GM19372 (cell line): ENCODE measurements at regions not wholly inside any gene's neighbourhood (a gene's known extent, or its start where the extent isn't known, plus 50 kb on each side); places are given as distances from the start of the nearest gene placed in this dataset.

Experiments used
- ATAC-seq: cut with Tn5 transposase; IDR thresholded peaks from one replicate; pipeline ENCODE4 v1.9.1; 2021; ENCODE audit warnings: mild to moderate bottlenecking, low read depth, moderate library complexity; ENCODE audit not compliant: unreplicated experiment

DNA sequence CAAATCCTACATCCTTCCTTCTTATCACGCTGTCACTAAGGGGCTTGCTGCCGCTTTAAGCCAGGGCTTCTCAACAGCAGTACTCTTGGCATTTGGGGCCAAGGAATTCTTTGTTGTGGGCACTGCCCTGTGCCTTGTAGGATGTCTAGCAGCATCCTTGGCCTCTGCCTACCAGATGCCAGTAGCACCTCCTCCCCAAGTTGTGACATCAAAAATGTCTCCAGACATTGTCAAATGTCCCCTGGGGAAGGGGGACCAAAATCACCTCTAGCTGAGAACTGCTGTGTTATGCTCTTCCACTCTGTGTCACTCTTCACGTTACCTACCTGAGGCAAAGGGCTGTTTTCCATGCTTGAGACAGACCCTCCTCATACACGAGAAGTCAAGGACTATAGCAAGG lies 400.3 kb upstream of the POU3F1 start:
- ATAC-seq, result no peak

DNA sequence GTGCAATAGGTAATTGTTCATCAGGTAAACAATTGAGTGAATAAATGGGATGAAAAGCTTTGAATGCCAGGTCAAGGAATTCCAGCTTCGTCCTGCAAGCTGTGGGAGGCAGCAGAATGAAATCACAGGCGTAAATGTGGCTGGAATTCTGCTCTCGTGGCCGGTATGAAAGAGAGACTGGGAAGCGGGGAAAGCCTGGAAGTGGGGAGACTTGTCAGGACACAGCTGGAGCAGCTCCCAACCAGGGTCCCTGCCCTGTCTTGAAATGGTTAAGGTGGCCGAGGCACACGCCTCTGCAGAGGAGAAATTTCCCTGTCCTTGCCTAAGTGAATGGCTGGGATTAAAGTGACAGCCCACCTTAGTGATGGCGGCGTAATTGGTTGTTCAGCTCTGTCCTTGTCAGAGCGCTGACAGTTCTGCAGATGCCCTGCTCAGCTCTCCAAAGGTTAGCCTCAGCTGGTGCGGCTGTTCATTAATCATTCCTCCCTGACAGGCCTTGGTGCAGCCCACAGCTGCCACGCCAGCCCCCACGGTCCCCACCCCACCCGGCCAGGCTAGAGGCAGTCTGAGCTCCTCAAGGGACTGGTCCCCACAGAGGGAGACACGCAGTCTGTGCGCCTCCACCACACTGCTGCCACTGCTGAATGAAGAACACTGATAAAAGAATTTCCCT lies 398.3 kb upstream of the POU3F1 start:
- ATAC-seq, result no peak

DNA sequence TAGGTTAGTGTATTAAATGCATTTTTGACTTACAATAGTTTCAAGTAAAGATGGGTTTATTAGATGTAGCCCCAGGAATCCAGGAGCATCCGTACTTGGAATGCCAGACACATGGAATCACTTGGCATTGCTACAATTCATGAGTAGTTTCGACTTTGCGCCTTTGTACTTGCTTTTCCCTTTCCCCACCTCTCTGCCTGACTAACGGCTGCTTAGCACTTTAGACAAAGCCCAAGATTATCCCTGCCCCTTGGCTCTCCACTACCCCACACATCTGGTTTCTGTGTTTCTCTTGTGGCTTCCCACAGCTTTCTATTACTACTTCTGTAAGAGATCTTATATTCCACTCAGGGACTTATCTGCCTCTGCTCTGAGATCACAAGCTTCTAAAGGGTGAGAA lies 397.7 kb upstream of the POU3F1 start:
- ATAC-seq, result no peak

DNA sequence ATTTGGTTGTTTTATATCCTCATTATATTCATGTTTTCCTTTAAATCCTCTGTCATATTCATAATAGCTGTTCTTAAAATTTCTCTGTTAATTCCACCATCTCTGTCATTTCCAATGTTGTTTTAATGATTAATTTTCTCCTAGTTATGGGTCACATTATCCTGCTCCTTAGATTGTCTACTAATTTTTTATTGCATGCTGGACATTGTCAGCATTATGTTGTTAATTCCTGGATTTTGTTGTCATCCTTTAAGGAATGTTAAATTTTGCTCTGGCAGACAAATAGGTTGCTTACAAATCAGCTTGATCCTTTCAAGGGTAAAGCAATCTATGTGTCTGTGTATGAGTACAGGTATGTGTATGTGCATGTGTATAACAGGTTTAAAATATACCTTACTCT lies 393.8 kb upstream of the POU3F1 start:
- no peak for ATAC-seq

DNA sequence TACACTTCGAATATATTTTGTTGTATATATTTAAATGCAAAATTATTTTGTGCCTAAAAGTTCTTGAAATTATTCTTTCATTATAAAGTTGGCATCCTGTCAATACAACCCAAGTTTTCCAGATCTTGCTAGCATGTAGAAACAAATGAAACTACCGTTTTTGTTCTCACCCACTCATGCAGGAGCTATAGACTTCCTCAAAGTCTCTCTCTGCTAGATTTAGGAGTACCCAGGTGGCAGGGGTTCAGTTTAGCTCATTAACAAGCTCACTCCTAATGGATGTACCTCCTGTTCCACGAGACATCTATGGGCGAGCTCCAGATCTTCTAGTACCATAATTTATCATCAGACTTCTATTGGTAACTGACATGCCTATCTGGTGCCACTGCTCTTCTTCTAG lies 390.2 kb upstream of the POU3F1 start:
- no peak for ATAC-seq

DNA sequence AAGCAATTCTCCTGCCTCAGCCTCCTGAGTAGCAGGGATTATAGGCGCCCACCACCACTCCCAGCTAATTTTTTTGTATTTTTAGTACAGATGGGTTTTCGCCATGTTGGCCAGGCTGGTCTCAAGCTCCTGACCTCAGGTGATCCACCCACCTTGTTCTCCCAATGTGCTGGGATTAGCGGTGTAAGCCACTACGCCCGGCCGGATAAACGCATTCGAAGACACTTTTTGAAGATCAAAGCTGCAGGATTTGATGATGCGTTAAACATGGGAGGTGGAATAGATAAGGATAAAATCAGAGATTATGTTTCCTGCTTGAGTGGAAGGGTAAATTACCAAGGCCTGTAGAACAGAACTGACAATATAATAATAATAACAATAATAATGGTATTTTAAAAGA lies 389.4 kb upstream of the POU3F1 start:
- no peak for ATAC-seq

DNA sequence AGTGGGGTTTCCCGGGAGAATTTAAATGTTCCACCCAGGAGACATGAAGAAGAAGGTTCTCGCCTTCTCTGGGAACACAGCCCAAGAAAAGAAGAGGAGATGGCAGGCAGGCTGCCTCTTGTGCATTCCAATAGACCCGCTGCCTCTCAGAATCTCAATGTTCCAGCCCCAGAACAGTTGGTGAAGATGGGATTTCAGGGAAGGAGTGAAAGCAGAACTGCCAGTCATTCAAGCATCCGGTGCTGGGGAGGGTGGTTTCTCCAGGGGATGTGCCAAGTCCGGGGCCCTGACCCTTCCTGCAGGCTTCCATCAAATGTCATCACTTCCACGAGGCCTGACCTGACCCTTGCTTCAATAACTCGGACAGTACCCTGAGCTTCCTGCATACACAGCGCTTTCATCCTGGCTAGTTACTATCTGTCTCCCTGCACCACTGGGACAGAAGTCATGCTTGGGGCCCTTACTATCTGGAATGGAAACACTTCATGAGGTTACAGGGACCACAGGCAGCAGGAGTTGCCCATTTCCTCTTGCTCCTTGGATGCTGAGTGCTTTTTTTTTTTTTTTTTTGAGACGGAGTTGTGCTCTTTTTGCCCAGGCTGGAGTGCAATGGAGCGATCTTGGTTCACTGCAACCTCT lies 386.6 kb upstream of the POU3F1 start:
- ATAC-seq, result no peak

DNA sequence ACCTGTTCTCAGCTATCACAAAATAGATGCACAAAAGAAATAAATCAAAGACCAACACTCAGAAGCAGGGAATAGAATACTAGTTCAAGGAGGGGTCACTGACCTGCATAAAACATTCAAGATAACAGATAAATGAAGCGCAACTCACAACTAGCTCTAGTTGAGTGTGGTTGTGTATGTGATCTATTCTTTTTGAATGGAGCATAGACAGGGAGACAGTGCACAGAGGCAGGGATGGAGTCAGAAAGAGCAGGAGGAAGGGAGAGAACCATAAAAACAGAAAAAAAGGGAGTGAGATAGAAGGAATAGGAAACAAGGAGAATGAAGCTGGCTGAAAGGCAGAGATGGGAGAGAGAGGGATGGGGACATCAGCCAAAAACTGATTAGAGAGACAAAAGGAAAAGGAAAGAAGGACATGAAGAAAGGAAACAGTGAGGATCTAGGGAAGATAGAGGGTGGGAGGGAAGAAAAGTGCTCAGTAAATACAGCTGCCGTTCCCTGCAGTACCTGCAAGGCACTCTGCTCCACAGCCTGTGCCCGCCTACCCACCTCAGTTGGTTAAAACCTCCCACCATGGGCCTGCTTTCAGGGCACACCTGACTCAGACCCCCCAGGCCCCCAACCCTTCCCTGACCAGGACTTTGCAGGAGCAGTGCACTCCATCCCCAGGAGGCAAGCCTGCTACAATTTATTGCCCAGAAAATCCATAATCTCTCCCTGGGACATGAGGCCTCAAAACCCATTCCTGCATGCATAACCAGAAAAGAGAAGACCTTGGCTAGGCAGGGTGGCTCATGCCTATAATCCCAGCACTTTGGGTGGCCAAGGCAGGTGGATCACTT lies 385.2 kb upstream of the POU3F1 start:
- ATAC-seq, result no peak

DNA sequence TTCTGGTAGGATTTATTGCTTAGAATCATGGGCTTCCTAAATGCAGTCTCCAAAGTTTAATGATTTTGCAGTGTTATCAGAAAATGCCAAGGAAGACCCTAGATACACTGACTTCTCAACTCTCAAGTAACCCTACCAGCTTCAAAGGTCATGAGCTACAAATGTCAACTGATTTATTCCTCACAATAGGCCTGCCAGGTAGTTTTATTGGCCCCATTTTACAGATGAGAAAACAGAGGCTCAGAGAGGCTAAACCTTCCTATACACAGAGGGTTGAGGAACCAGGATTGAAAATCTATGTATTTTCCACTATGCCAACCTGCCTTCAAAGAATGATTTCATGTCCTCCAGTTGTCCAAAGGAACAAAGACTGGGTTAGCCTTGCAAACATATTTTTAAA lies 384.4 kb upstream of the POU3F1 start:
- ATAC-seq, result no peak

DNA sequence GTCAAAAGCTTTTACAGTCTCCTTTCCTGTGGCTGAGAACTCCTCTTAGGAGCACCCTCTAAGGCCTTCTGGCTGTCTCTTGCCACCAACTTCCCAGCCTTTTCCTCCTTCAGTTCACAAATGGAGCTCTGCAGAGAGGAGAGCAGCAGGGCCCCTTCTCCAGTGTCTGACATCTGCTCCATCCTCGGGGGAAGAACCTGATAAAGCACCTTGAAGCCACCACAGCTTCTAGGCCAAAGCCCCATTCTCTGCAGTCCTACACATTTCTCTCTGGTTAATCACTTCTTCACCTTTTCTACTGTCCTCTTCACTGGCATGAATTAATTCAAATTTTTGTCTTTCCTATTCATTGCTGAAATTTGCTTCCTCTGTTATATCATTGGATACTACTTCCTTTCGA lies 378.1 kb upstream of the POU3F1 start:
- no peak for ATAC-seq

DNA sequence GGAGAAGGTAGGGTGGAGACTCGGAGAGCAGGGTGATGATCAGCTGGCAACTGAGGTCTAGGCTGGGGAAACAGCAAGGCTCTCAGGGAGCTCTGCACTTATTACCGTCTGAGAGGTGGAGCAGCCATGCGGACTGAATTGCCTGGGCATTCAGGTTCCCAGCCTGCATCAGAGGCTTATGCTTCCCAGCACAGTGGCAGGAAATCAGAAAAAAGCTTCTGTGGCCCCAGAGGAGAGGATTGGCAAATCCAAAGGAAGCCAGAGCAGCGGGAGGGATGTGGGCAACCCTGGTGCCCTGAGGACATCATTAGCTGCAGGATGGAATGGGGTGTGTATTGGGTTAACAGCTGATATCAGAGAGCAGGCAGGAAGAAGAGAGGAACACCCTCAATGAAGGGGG lies 374.1 kb upstream of the POU3F1 start:
- ATAC-seq, result no peak

DNA sequence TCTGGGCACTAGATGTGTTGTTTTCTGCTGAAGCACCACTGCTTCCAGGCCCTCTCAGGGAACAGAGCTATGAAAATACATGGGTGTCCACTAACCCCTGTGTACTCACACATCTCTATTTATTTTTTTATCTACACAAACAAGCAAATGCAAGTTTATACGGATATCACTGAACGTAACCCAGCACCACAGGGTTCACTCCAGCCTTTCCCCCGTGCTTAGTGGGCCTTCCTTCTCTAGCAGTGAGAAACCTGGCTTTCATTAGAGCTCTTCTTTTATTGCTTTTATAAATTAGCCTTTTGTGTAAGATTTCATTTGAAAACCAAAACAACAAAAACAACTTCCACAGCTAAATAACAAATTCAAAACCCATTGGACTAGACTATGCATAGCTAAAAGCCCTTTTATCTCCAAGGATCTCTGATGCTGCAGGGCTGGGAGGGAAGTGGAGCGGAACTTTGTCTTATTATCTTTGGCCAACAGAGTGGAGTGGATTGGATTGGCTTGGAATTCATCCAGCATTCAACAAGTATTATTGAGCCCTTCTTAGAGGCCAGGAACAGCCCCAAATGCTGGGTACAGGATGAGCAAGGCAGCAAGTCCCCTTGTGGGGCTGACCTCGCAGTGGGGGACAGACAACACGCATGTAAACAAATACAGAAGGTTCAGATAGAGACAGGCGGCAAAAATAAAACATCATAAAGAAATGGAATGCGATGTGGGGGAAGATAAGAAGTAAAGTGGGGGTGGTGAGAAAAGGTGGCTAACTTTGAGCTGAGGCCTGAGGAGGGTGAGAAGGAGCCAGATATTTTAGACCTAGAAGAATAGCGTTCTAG lies 371.8 kb upstream of the POU3F1 start:
- no peak for ATAC-seq

DNA sequence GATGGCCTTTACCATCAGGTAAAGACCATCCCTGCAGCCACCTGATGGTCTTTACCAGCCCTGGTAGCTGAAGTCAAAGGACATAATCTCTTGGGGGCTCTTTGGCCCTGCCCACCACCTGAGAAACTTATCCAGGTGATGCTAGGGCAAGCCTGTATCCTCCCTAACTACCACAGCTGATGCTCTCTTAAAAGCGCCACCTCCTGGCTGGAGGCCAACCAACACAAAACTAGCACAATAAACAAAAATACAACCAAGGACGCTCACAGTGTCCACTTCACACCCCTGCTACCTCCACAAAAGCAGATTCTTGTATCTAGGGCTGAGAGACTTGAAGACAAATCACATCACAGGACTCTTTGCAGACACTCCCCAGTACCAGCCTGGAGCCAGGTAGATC lies 357.1 kb upstream of the POU3F1 start:
- ATAC-seq, result no peak

DNA sequence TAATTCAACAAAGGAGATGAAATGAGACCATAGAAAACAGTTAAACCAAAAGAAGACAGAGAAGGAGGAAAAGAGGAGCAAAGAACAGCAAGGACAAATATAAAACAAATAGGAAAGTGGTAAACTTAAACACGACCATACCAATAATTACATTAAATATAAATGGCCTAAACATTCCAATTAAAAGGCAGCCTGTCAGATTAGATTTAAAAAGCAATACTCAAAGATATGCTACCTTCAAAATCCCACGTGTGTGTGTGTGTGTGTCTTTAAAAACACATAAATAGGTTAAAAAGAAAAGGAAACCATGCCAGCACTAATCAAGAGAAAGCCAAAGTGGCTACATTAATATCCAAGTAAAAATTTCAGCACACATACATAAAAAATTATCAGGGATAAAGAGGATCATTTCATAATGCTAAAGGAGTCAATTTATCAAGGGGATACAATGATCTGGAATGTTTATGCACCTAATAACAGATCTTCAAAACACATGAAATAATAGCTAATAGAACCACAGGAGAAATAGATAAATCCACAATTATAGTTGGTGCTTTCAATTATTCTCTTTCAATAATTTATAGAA lies 355.7 kb upstream of the POU3F1 start:
- no peak for ATAC-seq

DNA sequence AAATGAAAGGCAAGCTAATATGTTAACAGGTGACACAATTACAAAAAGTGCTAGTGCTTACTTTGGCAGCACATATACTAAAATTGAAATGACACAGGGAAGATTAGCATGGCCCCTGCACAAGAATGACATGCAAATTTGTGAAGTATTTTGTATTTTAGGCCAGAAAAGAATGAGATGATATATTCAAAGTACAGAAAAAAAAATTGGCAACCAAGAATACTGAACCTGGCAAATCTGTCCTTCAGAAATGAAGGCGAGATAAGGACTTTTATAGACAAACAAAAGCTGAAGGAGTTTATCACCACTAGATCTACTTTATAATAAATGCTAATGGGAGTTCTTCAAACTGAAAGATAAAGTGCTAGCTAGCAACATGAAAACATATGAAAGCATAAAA lies 350.0 kb upstream of the POU3F1 start:
- ATAC-seq, result no peak

DNA sequence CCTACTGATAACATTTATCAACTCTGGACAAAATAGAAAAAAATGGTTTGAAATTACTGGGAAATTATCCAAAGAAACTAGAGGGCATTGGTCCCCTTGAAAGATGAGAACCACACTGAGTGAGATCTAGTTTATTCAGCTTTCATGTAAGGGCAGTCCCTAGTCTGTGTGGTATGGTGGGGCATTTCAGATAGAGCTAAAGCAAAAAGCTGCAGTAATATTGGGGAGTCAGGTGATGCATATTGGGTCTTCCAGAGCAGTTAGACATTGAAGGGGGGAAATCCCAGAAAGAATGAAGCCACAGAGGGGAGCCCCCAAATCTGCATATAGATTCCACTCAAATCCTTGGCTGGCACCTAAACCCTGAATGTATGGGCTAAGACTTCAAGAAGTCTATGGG lies 347.7 kb upstream of the POU3F1 start:
- ATAC-seq, result no peak

DNA sequence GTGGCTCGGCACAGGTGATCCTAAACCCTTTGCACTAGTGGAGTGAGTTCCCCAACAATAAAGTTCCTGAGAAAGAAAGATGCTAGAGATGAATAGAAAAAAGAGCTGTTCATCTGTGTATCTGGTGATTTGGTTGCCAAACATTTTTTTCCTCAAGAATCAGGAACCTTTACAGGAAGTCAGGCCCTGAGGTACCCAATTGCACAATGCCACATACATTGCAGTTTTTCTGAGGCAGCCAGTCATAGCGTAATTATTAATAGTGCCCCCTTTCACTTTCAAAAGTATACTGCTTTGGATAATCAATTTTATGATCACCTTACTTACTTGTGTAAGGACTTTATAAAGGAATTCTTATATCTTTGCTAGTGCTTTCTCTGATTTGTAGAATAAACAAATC lies 346.3 kb upstream of the POU3F1 start:
- ATAC-seq, result no peak

DNA sequence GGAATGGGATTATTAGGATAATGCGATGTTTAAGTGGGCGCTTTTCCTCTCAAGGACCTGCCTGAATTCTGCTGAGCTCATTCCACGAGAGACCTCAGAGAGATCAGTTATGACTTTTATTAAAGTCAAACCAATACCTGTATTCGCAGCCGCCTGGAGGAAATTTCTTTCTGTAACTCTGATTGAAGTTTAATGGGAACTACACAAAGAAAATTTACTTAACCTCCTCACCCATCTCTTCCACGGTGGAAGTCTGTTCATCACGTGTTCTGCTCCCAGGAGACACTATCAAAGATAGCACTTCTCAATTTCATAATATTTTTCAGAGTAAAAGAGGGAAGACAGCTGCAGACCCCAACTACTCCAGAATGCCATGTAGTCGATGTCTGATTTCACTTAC lies 334.7 kb upstream of the POU3F1 start:
- no peak for ATAC-seq

DNA sequence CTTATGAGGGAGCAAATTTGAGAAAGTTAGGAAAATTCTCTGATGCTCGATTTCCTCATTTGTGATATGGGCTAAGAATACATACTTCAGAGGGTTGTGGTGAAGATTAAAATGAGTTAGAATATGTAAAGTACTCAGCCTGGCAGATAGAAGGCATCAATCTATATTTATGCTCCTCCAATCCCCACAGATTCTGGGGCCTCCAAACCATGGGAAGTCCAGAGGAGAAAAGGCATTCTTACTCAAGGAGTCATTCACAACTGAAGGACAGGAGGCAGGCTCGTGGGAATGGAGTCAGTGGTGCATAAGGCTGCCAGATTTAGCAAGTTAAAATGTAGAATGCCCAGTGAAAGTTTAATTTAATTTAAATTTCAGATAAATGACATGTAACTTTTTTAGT lies 330.0 kb upstream of the POU3F1 start:
- ATAC-seq, result no peak

DNA sequence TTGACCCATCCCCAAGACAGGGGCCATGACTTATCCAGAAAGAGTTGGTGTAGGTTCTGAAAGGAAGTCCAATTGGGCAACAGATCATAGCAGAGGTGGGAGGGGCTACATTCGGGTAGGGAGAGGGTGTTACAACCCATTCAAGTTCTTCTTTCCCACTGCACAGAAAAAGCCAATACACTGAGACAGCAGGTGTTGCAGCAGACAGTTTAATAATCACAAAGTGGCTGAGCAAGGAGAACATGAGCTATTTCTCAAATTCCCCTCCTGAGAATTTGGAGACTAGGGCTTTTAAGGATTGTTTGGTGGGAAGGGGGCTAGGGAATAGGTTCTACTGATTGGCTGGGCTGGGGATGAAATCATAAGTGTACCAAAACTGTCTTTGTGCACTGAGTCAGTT lies 328.4 kb upstream of the POU3F1 start:
- no peak for ATAC-seq

DNA sequence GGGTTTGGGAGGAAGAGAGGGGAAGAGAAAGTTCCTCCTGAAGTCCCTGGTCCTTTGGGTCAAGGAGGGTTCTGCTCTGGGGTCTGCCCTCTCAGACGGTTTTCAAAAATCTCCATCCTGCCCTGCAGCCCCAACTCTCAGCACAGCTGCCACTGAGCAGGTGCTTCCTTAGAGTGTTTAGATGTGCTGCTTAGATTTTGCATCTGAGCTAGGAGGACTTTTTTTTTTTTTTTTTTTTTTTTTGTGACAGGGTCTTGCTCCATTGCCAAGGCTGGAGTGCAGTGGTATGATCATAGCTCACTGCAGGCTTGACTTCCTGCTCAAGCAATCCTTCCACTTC lies 324.9 kb upstream of the POU3F1 start:
- no peak for ATAC-seq
